ENCODE measurements at regions not wholly inside any gene's neighbourhood (a gene's known extent, or its start where the extent isn't known, plus 50 kb on each side); places are given as distances from the start of the nearest gene placed in this dataset.

DNA sequence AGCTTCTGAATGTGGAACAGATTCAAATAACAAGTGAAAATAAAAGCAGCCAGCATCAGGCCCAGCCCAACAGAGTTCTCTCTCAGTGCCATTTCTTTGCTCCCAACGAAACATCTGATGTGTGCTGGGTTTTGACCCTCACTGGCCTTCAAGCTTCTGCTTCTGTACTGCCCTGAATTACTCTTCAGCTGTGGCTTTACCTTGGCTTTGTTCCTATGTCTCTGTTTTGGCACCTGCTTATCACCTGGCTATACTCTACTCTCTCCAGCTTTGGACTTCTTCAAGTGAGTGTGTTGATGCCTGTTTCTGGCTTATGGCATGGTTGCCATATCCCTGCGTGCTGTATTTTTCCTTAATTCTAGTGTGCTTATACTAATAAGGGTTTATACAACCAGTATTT is 768.3 kb downstream of the SORCS1 start (continued):
- TF ChIP-seq, protein P1, sequence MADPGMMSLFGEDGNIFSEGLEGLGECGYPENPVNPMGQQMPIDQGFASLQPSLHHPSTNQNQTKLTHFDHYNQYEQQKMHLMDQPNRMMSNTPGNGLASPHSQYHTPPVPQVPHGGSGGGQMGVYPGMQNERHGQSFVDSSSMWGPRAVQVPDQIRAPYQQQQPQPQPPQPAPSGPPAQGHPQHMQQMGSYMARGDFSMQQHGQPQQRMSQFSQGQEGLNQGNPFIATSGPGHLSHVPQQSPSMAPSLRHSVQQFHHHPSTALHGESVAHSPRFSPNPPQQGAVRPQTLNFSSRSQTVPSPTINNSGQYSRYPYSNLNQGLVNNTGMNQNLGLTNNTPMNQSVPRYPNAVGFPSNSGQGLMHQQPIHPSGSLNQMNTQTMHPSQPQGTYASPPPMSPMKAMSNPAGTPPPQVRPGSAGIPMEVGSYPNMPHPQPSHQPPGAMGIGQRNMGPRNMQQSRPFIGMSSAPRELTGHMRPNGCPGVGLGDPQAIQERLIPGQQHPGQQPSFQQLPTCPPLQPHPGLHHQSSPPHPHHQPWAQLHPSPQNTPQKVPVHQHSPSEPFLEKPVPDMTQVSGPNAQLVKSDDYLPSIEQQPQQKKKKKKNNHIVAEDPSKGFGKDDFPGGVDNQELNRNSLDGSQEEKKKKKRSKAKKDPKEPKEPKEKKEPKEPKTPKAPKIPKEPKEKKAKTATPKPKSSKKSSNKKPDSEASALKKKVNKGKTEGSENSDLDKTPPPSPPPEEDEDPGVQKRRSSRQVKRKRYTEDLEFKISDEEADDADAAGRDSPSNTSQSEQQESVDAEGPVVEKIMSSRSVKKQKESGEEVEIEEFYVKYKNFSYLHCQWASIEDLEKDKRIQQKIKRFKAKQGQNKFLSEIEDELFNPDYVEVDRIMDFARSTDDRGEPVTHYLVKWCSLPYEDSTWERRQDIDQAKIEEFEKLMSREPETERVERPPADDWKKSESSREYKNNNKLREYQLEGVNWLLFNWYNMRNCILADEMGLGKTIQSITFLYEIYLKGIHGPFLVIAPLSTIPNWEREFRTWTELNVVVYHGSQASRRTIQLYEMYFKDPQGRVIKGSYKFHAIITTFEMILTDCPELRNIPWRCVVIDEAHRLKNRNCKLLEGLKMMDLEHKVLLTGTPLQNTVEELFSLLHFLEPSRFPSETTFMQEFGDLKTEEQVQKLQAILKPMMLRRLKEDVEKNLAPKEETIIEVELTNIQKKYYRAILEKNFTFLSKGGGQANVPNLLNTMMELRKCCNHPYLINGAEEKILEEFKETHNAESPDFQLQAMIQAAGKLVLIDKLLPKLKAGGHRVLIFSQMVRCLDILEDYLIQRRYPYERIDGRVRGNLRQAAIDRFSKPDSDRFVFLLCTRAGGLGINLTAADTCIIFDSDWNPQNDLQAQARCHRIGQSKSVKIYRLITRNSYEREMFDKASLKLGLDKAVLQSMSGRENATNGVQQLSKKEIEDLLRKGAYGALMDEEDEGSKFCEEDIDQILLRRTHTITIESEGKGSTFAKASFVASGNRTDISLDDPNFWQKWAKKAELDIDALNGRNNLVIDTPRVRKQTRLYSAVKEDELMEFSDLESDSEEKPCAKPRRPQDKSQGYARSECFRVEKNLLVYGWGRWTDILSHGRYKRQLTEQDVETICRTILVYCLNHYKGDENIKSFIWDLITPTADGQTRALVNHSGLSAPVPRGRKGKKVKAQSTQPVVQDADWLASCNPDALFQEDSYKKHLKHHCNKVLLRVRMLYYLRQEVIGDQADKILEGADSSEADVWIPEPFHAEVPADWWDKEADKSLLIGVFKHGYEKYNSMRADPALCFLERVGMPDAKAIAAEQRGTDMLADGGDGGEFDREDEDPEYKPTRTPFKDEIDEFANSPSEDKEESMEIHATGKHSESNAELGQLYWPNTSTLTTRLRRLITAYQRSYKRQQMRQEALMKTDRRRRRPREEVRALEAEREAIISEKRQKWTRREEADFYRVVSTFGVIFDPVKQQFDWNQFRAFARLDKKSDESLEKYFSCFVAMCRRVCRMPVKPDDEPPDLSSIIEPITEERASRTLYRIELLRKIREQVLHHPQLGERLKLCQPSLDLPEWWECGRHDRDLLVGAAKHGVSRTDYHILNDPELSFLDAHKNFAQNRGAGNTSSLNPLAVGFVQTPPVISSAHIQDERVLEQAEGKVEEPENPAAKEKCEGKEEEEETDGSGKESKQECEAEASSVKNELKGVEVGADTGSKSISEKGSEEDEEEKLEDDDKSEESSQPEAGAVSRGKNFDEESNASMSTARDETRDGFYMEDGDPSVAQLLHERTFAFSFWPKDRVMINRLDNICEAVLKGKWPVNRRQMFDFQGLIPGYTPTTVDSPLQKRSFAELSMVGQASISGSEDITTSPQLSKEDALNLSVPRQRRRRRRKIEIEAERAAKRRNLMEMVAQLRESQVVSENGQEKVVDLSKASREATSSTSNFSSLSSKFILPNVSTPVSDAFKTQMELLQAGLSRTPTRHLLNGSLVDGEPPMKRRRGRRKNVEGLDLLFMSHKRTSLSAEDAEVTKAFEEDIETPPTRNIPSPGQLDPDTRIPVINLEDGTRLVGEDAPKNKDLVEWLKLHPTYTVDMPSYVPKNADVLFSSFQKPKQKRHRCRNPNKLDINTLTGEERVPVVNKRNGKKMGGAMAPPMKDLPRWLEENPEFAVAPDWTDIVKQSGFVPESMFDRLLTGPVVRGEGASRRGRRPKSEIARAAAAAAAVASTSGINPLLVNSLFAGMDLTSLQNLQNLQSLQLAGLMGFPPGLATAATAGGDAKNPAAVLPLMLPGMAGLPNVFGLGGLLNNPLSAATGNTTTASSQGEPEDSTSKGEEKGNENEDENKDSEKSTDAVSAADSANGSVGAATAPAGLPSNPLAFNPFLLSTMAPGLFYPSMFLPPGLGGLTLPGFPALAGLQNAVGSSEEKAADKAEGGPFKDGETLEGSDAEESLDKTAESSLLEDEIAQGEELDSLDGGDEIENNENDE (IDR thresholded peaks at IDR 0.05; ENCODE audit: insufficient replicate concordance, low read length) = no peak
- TF ChIP-seq CHD1 (IDR thresholded peaks at IDR 0.05; ENCODE audit: low read depth, low read length) (no peak), NRF1 (IDR thresholded peaks at IDR 0.05; ENCODE audit: low read depth, low read length) (no peak), ATF2 (IDR thresholded peaks at IDR 0.05; ENCODE audit: low read length) (no peak), RNF2 (IDR thresholded peaks at IDR 0.05; ENCODE audit: borderline replicate concordance, low read depth, low read length, missing control alignments, poor library complexity, severe bottlenecking) (no peak)
